ENCODE measurements at regions not wholly inside any gene's neighbourhood (a gene's known extent, or its start where the extent isn't known, plus 50 kb on each side); places are given as distances from the start of the nearest gene placed in this dataset.

DNA sequence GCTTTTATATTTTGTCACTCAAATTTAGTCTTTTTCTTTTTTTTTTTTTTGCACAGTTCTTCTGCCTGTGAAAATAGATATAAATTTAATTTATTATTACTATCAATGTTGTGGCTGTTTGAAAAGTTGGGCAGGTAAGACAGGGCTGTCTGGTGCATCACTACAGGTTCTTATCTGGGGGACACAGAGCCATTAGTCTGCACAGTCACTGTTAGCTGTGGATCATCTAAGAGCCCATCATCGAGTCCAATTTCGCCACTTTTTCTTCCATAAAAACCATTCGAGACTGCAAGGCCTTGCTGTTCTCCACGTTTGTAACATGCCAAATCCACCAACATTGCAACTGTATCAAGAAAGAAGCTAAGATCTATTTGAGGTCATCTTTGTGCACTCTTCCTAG lies 325.6 kb upstream of the UMPS start:
- H3K4me3 ChIP-seq (replicated peaks; ENCODE audit: low read depth, low read length) = no peak overlapping the region
- no peak for DNase-seq (ENCODE audit: extremely low read depth, low read depth)
- TF ChIP-seq, protein P1, sequence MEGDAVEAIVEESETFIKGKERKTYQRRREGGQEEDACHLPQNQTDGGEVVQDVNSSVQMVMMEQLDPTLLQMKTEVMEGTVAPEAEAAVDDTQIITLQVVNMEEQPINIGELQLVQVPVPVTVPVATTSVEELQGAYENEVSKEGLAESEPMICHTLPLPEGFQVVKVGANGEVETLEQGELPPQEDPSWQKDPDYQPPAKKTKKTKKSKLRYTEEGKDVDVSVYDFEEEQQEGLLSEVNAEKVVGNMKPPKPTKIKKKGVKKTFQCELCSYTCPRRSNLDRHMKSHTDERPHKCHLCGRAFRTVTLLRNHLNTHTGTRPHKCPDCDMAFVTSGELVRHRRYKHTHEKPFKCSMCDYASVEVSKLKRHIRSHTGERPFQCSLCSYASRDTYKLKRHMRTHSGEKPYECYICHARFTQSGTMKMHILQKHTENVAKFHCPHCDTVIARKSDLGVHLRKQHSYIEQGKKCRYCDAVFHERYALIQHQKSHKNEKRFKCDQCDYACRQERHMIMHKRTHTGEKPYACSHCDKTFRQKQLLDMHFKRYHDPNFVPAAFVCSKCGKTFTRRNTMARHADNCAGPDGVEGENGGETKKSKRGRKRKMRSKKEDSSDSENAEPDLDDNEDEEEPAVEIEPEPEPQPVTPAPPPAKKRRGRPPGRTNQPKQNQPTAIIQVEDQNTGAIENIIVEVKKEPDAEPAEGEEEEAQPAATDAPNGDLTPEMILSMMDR (IDR thresholded peaks at IDR 0.05; ENCODE audit: low read depth, low read length, missing control alignments) = no peak

DNA sequence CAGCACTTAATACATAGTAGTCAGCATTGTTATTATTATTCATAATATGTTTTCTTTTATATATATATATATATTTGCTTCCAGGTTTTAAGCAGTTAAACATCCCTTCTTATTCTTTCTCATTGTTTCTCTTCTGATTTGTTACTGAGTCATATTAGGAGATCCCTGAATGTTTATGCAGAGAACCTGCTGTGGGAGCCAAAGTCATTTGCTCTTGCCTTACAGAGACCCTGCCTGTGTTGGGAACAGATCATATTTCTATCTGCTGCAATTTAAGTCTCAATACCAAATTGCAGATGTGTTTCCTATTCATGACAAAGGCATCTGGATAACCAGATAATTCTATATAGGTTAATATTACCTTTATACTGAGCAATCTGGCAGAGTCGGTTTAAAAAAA lies 323.0 kb upstream of the UMPS start:
- no peak overlapping the region for H3K4me3 ChIP-seq (replicated peaks; ENCODE audit: low read depth, low read length)
- DNase-seq (ENCODE audit: extremely low read depth, low read depth) = no peak
- TF ChIP-seq, protein P1 (IDR thresholded peaks at IDR 0.05; ENCODE audit: low read depth, low read length, missing control alignments) = no peak

DNA sequence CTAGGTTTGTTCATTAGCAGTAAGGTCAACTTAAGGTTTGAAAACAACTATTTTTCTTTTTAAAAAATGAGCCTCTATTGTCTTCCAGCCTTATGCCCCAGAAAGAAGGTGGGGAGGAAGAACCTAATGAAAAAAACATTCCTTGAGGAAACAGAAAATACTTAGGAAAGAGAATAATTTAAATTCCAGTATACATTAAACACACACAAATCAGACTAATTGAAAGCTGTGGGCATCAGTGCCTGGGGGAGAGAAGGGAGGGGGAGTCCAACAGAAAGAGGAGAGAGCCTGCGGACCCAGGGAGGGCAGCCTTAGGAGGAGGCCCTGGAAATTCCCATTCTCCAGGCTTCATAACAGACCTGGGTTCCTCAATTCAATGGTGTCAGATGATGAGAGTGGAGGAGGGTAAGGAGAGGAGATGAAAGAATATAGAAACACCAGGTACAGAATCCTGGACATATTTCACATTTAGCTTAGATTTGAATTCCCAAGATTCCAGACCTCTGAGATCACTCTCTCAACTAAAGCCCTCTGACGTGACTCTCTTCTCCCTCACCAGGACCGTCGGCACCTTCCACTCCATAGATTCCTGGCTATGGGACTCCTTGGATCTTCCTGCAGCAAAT lies 320.5 kb upstream of the UMPS start:
- no peak overlapping the region for H3K4me3 ChIP-seq (replicated peaks; ENCODE audit: low read depth, low read length)
- TF ChIP-seq, protein P1 (IDR thresholded peaks at IDR 0.05; ENCODE audit: low read depth, low read length, missing control alignments) = no peak
- DNase-seq (ENCODE audit: extremely low read depth, low read depth) = peak; percentile 25

DNA sequence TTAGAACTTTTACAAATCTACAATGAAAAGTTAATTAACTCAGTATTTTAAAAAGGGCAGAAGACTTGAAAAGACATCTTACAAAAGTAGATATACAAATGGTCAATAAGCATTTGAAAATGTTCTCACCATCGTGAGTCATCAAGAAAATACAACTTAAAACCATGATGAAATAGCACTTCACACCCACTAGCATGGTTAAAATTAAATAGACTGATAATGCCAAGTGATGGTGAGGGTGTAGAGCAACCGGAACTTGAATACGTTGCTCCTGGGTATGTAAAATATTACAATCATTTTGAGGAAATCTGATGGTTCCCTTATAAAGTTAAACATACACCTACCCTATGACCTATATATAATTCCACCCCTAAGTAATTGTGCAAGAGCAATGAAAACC lies 319.8 kb upstream of the UMPS start:
- no peak overlapping the region for H3K4me3 ChIP-seq (replicated peaks; ENCODE audit: low read depth, low read length)
- TF ChIP-seq, protein P1 (IDR thresholded peaks at IDR 0.05; ENCODE audit: low read depth, low read length, missing control alignments) = no peak
- no peak for DNase-seq (ENCODE audit: extremely low read depth, low read depth)

DNA sequence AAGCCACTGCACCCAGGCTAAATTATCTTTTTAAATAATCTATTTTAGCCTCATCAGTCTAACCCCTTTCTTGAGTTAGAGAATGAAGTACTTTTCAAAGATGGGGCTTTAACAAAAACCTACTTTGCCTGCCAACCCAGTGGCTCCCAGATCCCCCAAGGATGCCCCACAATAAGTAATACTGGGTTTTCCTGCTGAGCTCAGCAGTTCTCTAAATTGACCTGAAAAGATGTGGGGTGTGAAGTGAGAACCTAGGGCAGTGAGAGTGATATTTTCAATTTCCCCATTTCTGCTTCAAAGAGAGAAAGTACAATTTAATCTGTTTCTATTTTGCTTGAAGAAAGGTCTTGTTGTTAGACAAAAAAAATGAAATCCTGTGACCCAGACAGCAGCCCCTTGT lies 318.5 kb upstream of the UMPS start:
- no peak for DNase-seq (ENCODE audit: extremely low read depth, low read depth)
- TF ChIP-seq, protein P1 (IDR thresholded peaks at IDR 0.05; ENCODE audit: low read depth, low read length, missing control alignments) = no peak
- H3K4me3 ChIP-seq (replicated peaks; ENCODE audit: low read depth, low read length) = no peak overlapping the region

DNA sequence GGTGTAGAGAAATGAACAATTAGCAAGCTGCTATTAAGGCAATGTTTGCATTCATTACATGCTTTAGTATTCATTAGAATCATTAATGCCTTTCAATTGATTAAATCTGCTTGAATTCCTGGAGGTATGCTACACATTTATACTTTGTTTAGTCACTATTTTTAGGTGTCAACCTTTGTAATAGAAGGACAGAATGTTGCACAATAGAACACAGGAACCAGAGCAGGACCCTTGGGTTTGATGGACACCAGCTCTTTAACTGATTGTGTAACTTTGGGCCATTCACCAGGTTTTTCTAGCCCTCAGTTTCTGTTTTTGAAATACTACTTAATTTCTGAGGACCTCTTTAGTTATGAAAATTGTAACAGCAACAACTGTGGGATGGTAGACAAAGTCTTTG lies 317.6 kb upstream of the UMPS start:
- TF ChIP-seq, protein P1 (IDR thresholded peaks at IDR 0.05; ENCODE audit: low read depth, low read length, missing control alignments) = no peak
- no peak overlapping the region for H3K4me3 ChIP-seq (replicated peaks; ENCODE audit: low read depth, low read length)
- DNase-seq (ENCODE audit: extremely low read depth, low read depth) = no peak

DNA sequence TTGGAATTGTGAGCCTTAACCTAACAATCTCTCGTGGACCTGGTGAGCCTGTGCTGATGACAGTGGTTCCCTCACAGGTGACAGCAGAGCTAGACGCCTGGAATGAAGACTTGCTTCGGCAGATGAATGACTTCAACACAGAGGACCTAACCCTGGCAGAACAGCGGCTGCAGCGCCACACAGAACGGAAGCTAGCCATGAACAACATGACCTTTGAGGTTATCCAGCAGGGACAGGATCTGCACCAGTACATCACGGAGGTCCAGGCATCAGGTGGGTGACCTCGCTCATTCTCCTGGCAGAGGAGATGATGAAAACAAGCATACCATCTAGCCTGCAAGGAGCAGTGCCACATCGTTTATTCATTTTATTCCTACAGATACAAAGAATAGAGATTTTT lies 316.9 kb upstream of the UMPS start:
- DNase-seq (ENCODE audit: extremely low read depth, low read depth) = no peak
- TF ChIP-seq, protein P1 (IDR thresholded peaks at IDR 0.05; ENCODE audit: low read depth, low read length, missing control alignments) = no peak

More for the DNA sequence above, 316.9 kb upstream of the UMPS start:
- H3K4me3 ChIP-seq (replicated peaks; ENCODE audit: low read depth, low read length) = no peak overlapping the region

Measured in HFF-Myc (cell line).